ENCODE measurements at regions not wholly inside any gene's neighbourhood (a gene's known extent, or its start where the extent isn't known, plus 50 kb on each side); places are given as distances from the start of the nearest gene placed in this dataset.
"Not testable (repeated sequence)": the region's sequence is repeated elsewhere in the genome, so short reads cannot be mapped to it uniquely, and the experiment has no call there.

DNA sequence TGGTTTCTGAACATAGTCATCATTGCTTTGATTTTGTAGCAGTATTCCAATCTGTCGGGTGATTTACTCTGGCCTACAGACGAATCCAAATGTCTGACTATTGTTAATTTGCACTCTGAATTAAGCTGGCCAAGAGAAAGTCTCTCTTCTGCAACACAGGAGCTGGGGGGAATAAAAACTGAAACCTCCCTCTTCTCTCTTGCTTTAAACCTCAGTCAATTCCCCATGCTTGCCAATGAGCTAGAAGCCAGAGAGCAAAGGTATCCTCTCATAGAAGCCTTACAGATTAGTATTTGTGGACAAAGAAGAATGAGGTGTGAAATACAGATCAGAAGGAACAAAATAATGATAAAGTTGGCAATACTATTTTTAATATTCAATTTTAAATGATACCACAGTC lies 353.9 kb upstream of the CDH10 start:
- WGBS, 3 donors = 43 to 72% (median 64%) methylated on average over 2 of the region's 2 CpGs
- FAIRE-seq (no peak), DNase-seq (no peak)

DNA sequence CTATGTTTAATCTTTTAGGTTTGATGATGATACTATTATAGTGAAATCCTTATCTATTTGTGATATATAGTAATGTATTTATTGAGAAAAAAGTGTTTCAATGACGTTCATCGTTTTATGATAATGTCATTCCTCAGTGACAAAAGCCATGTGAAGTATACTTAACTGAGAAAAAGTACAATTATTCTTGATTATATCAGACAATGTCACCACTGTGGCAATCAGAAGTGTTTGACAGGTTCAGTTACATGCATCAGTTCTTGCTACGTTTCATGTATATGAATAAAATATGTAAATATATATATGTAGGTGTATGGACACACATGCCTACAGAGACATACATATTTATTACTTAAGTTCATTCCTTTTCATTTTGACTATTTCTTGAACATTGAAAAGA lies 341.5 kb upstream of the CDH10 start:
- H3K9me3 ChIP-seq (ENCODE audit: control insufficient read depth in 2 of 2, insufficient read depth in 1 of 2, low read depth in 1 of 2, low read length in 1 of 2) = peaks cover 0 to 6% of the 10 kb centered on the region in 2 donors
- H3K4me1 ChIP-seq (ENCODE audit: control insufficient read depth in 3 of 3, insufficient read depth in 2 of 3, low read depth in 1 of 3, low read length in 2 of 3) = no peaks in the 10 kb centered on the region
- H3K27ac ChIP-seq (ENCODE audit: low read depth in 1 of 3, low read length in 2 of 3) = no peak overlapping the region
- no peaks in the 10 kb centered on the region for H3K27me3 ChIP-seq (ENCODE audit: control insufficient read depth in 3 of 3, insufficient read depth in 3 of 3, low read length in 3 of 3)
- DNase-seq (no peak), FAIRE-seq (no peak)
- H3K4me3 ChIP-seq (ENCODE audit: low read depth in 1 of 3, low read length in 3 of 3) = no peak overlapping the region
- no peaks in the 10 kb centered on the region for H3K36me3 ChIP-seq (ENCODE audit: control insufficient read depth in 3 of 3, insufficient read depth in 2 of 3, low read depth in 1 of 3, low read length in 3 of 3)
- WGBS, 3 donors = 80 to 84% (median 82%) methylated on average over 3 of the region's 3 CpGs

More for the DNA sequence above, 353.9 kb upstream of the CDH10 start:
- H3K27me3 ChIP-seq (ENCODE audit: control insufficient read depth in 3 of 3, insufficient read depth in 3 of 3, low read length in 3 of 3) = no peaks in the 10 kb centered on the region
- no peak overlapping the region for H3K4me3 ChIP-seq (ENCODE audit: low read depth in 1 of 3, low read length in 3 of 3)
- H3K4me1 ChIP-seq (ENCODE audit: control insufficient read depth in 3 of 3, insufficient read depth in 2 of 3, low read depth in 1 of 3, low read length in 2 of 3) = no peaks in the 10 kb centered on the region
- no peaks in the 10 kb centered on the region for H3K36me3 ChIP-seq (ENCODE audit: control insufficient read depth in 3 of 3, insufficient read depth in 2 of 3, low read depth in 1 of 3, low read length in 3 of 3)
- H3K27ac ChIP-seq (ENCODE audit: low read depth in 1 of 3, low read length in 2 of 3) = no peak overlapping the region
- H3K9me3 ChIP-seq (ENCODE audit: control insufficient read depth in 2 of 2, insufficient read depth in 1 of 2, low read depth in 1 of 2, low read length in 1 of 2) = no peaks in the 10 kb centered on the region

DNA sequence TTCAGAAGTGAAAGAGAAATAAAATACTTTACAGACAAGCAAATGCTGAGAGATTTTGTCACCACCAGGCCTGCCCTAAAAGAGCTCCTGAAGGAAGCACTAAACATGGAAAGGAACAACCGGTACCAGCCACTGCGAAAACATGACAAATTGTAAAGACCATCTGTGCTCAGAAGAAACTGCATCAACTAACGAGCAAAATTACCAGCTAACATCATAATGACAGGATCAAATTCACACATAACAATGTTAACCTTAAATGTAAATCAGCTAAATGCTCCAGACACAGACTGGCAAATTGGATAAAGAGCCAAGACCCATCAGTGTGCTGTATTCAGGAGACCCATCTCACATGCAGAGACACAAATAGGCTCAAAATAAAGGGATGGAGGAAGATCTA lies 333.8 kb upstream of the CDH10 start:
- FAIRE-seq; H3K9me3 ChIP-seq (ENCODE audit: control insufficient read depth in 2 of 2, insufficient read depth in 1 of 2, low read depth in 1 of 2, low read length in 1 of 2); H3K4me1 ChIP-seq (ENCODE audit: control insufficient read depth in 3 of 3, insufficient read depth in 2 of 3, low read depth in 1 of 3, low read length in 2 of 3); H3K27ac ChIP-seq (ENCODE audit: low read depth in 1 of 3, low read length in 2 of 3); DNase-seq; H3K4me3 ChIP-seq (ENCODE audit: low read depth in 1 of 3, low read length in 3 of 3); H3K27me3 ChIP-seq (ENCODE audit: control insufficient read depth in 3 of 3, insufficient read depth in 3 of 3, low read length in 3 of 3); H3K36me3 ChIP-seq (ENCODE audit: control insufficient read depth in 3 of 3, insufficient read depth in 2 of 3, low read depth in 1 of 3, low read length in 3 of 3): not testable (repeated sequence)
- WGBS, 3 donors = 67 to 83% (median 68%) methylated on average over 3 of the region's 3 CpGs

DNA sequence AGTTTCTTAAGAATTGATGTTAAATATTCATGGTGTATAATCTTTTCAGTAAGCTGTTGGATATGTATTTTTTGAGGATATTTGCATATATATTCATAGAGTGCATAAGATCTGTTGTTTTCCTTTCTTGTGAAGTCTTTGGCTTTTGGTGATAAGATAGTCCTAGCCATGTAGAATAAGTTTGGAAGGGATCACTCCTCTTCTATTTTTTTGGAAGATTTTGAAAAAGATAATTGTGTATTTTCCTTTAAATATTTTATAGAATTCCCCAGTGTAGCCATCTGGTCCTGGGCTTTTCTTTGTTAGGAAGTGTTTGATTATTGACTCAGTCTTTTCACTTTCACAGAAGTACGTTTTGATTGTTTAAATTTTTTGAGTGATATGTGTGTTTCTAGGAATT lies 318.8 kb upstream of the CDH10 start:
- WGBS, 3 donors = 21 to 55% (median 26%) methylated on average over 1 of the region's 1 CpG
- H3K27ac ChIP-seq (ENCODE audit: low read depth in 1 of 3, low read length in 2 of 3) = no peak overlapping the region
- H3K27me3 ChIP-seq (ENCODE audit: control insufficient read depth in 3 of 3, insufficient read depth in 3 of 3, low read length in 3 of 3) = no peaks in the 10 kb centered on the region
- H3K9me3 ChIP-seq (ENCODE audit: control insufficient read depth in 2 of 2, insufficient read depth in 1 of 2, low read depth in 1 of 2, low read length in 1 of 2) = no peaks in the 10 kb centered on the region
- no peaks in the 10 kb centered on the region for H3K4me1 ChIP-seq (ENCODE audit: control insufficient read depth in 3 of 3, insufficient read depth in 2 of 3, low read depth in 1 of 3, low read length in 2 of 3)
- no peak overlapping the region for H3K4me3 ChIP-seq (ENCODE audit: low read depth in 1 of 3, low read length in 3 of 3)
- FAIRE-seq (no peak), DNase-seq (no peak)
- H3K36me3 ChIP-seq (ENCODE audit: control insufficient read depth in 3 of 3, insufficient read depth in 2 of 3, low read depth in 1 of 3, low read length in 3 of 3) = no peaks in the 10 kb centered on the region

DNA sequence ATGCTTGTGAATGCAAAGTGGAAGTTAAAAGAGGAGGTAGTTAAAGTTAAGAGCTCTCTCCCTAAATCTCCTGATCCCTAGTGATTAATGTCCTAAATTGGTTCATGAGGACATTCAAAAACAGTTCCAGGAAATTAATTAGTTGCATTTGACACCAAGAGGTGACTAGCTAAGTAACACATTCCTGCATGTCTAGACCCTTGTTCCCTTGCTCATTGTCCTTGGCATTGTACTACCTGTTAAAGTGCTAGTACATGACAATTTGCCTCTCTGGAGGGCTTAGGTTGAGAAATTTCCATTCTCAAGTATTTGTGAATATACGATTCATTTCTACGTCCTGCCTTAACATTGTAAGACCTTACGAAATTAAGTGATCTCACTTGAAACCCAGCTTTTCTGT lies 278.6 kb upstream of the CDH10 start:
- WGBS, 3 donors = 77 to 89% (median 86%) methylated on average over 3 of the region's 3 CpGs
- no peak overlapping the region for H3K4me3 ChIP-seq (ENCODE audit: low read depth in 1 of 3, low read length in 3 of 3)
- H3K9me3 ChIP-seq (ENCODE audit: control insufficient read depth in 2 of 2, insufficient read depth in 1 of 2, low read depth in 1 of 2, low read length in 1 of 2) = no peaks in the 10 kb centered on the region
- H3K36me3 ChIP-seq (ENCODE audit: control insufficient read depth in 3 of 3, insufficient read depth in 2 of 3, low read depth in 1 of 3, low read length in 3 of 3) = no peaks in the 10 kb centered on the region
- FAIRE-seq (no peak), DNase-seq (no peak)
- no peak overlapping the region for H3K27ac ChIP-seq (ENCODE audit: low read depth in 1 of 3, low read length in 2 of 3)
- H3K27me3 ChIP-seq (ENCODE audit: control insufficient read depth in 3 of 3, insufficient read depth in 3 of 3, low read length in 3 of 3) = no peaks in the 10 kb centered on the region
- H3K4me1 ChIP-seq (ENCODE audit: control insufficient read depth in 3 of 3, insufficient read depth in 2 of 3, low read depth in 1 of 3, low read length in 2 of 3) = no peaks in the 10 kb centered on the region

DNA sequence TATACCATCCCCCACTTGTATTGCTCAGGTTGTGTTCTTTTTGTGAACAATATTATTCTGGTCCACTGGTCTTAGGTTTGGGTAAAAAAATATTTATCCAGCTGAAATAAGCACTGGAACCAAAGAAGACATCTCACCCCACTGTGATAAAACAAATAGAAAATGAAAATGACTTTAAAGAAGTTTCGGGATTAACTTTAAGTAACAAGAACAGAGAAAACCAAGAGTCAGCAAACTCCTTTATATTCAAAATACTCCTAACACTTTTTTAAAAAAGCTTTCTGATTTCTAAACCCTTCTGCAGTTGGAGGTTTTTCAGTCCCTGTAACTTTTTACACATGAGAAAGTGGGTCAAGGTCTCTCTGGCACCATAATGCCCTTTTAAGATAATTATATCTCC lies 273.9 kb upstream of the CDH10 start:
- Histone ChIP-seq H3K4me3 (ENCODE audit: low read depth in 1 of 3, low read length in 3 of 3) (no peak overlapping the region), H3K9me3 (ENCODE audit: control insufficient read depth in 2 of 2, insufficient read depth in 1 of 2, low read depth in 1 of 2, low read length in 1 of 2) (no peaks in the 10 kb centered on the region), H3K27me3 (ENCODE audit: control insufficient read depth in 3 of 3, insufficient read depth in 3 of 3, low read length in 3 of 3) (no peaks in the 10 kb centered on the region), H3K36me3 (ENCODE audit: control insufficient read depth in 3 of 3, insufficient read depth in 2 of 3, low read depth in 1 of 3, low read length in 3 of 3) (no peaks in the 10 kb centered on the region), H3K27ac (ENCODE audit: low read depth in 1 of 3, low read length in 2 of 3) (no peak overlapping the region), H3K4me1 (ENCODE audit: control insufficient read depth in 3 of 3, insufficient read depth in 2 of 3, low read depth in 1 of 3, low read length in 2 of 3) (no peaks in the 10 kb centered on the region)
- DNase-seq (no peak), FAIRE-seq (no peak)
- 72 to 95% (median 88%) methylated on average over 1 of the region's 1 CpG for WGBS, 3 donors

DNA sequence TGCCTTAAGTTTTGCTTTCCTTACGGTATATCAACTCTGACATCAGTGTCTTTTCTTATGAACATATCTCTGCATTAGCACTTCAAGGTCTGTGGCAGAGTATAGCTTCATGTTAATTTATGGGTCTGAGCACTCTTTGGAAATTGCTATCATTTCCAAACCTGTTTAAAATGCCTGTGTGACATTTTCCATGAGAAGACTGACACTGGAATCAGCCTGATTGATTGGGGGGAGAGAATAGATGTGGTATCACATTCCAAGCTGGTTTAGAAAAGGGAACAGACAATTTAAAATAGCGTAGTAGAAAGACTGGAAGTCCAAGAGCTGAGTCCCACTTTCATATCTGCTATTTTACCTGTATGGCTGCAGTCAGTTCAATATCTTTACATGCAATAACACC lies 272.1 kb upstream of the CDH10 start:
- WGBS, 3 donors = 73 to 80% (median 75%) methylated on average over 2 of the region's 2 CpGs
- no peak for FAIRE-seq
- Histone ChIP-seq H3K9me3 (ENCODE audit: control insufficient read depth in 2 of 2, insufficient read depth in 1 of 2, low read depth in 1 of 2, low read length in 1 of 2) (no peaks in the 10 kb centered on the region), H3K27me3 (ENCODE audit: control insufficient read depth in 3 of 3, insufficient read depth in 3 of 3, low read length in 3 of 3) (no peaks in the 10 kb centered on the region), H3K36me3 (ENCODE audit: control insufficient read depth in 3 of 3, insufficient read depth in 2 of 3, low read depth in 1 of 3, low read length in 3 of 3) (no peaks in the 10 kb centered on the region), H3K27ac (ENCODE audit: low read depth in 1 of 3, low read length in 2 of 3) (no peak overlapping the region), H3K4me3 (ENCODE audit: low read depth in 1 of 3, low read length in 3 of 3) (no peak overlapping the region), H3K4me1 (ENCODE audit: control insufficient read depth in 3 of 3, insufficient read depth in 2 of 3, low read depth in 1 of 3, low read length in 2 of 3) (no peaks in the 10 kb centered on the region)
- no peak for DNase-seq

DNA sequence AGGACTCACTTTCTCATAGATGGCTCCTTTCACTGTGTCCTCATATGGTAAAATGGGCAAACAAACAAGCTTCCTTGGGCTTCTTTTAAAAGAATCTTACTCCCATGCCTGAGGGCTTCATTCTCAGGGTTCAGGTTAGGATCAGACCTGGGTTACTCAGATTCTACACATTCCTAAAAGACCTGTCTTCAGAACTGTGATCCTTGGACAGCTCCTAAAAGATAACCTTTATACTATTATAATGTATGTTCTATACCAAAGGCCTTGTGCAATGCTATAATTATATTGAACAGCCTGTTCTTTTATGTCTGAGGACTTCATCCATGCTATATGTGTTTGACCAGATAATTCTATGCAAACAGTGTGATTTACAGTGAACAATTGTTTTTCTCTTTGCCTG lies 264.4 kb upstream of the CDH10 start:
- H3K27me3 ChIP-seq (ENCODE audit: control insufficient read depth in 3 of 3, insufficient read depth in 3 of 3, low read length in 3 of 3) = no peaks in the 10 kb centered on the region
- no peak for FAIRE-seq
- no peaks in the 10 kb centered on the region for H3K9me3 ChIP-seq (ENCODE audit: control insufficient read depth in 2 of 2, insufficient read depth in 1 of 2, low read depth in 1 of 2, low read length in 1 of 2)
- no peaks in the 10 kb centered on the region for H3K36me3 ChIP-seq (ENCODE audit: control insufficient read depth in 3 of 3, insufficient read depth in 2 of 3, low read depth in 1 of 3, low read length in 3 of 3)
- H3K27ac ChIP-seq (ENCODE audit: low read depth in 1 of 3, low read length in 2 of 3) = no peak overlapping the region
- DNase-seq = no peak
- H3K4me1 ChIP-seq (ENCODE audit: control insufficient read depth in 3 of 3, insufficient read depth in 2 of 3, low read depth in 1 of 3, low read length in 2 of 3) = no peaks in the 10 kb centered on the region
- H3K4me3 ChIP-seq (ENCODE audit: low read depth in 1 of 3, low read length in 3 of 3) = no peak overlapping the region

DNA sequence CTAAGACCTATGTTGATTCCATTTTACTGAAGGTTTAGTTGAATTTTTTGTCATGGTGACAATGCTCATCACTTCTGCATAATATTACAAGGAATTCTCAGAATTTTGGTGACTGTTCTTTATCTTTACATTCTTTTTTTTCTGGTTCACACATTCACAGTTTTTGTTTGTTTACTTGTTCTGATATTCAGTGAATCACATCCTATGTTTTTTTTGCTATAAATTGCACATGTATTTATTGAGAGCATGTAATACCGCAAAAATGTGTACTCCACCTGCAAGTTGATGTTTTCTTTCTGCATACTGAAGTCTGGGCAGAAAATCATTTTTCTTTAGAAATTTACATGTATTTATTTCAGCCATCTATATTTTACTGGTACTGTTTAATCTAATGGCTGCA lies 261.9 kb upstream of the CDH10 start:
- FAIRE-seq (no peak), DNase-seq (no peak)
- no peak overlapping the region for H3K4me3 ChIP-seq (ENCODE audit: low read depth in 1 of 3, low read length in 3 of 3)
- no peaks in the 10 kb centered on the region for H3K4me1 ChIP-seq (ENCODE audit: control insufficient read depth in 3 of 3, insufficient read depth in 2 of 3, low read depth in 1 of 3, low read length in 2 of 3)
- H3K27me3 ChIP-seq (ENCODE audit: control insufficient read depth in 3 of 3, insufficient read depth in 3 of 3, low read length in 3 of 3) = no peaks in the 10 kb centered on the region
- WGBS, 3 donors = 86 to 92% (median 90%) methylated on average over 1 of the region's 1 CpG
- no peak overlapping the region for H3K27ac ChIP-seq (ENCODE audit: low read depth in 1 of 3, low read length in 2 of 3)
- no peaks in the 10 kb centered on the region for H3K36me3 ChIP-seq (ENCODE audit: control insufficient read depth in 3 of 3, insufficient read depth in 2 of 3, low read depth in 1 of 3, low read length in 3 of 3)
- no peaks in the 10 kb centered on the region for H3K9me3 ChIP-seq (ENCODE audit: control insufficient read depth in 2 of 2, insufficient read depth in 1 of 2, low read depth in 1 of 2, low read length in 1 of 2)
